Fibroblast of lung (primary cell): ENCODE measurements at regions not wholly inside any gene's neighbourhood (a gene's known extent, or its start where the extent isn't known, plus 50 kb on each side); places are given as distances from the start of the nearest gene placed in this dataset.

Experiments
- EZH2 ChIP-seq: IDR thresholded peaks from 2 replicates; pipeline ENCODE4 v1.5.1; 2012; ENCODE audit warnings: low read length, control low read depth, mild to moderate bottlenecking; ENCODE audit errors: missing control alignments
- TF ChIP-seq, protein P1 (sequence below), 2 donors: IDR thresholded peaks in 1 of 2; conservative IDR thresholded peaks in 1 of 2; 1 replicate in 1 of 2; 2 replicates in 1 of 2; pipeline ENCODE4 v1.5.1; 2011 to 2012; ENCODE audit warnings: low read length in 2 of 2, control low read depth in 1 of 2, inconsistent platforms in 1 of 2, low read depth in 1 of 2, mild to moderate bottlenecking in 1 of 2

DNA sequence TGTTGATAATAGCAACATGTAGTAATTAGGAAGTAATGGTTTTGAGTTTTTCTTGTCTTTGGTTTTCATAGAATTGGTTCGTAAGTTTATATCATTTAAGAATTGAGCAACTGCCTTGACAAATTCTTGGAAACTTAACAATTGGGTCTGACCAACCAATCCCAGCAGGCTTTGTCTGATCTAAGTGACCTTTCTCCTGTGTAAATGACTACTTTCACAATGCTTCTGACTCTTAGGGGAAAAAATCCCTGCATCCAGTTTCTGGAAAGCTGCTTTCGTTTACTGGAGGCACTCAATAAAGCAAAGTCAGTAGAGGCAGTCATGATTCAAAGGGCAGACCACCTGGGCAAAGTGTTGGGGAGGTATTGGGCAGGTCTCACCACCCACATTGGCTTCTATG is 303.6 kb upstream of the FAM78B start:
- TF ChIP-seq, protein P1, sequence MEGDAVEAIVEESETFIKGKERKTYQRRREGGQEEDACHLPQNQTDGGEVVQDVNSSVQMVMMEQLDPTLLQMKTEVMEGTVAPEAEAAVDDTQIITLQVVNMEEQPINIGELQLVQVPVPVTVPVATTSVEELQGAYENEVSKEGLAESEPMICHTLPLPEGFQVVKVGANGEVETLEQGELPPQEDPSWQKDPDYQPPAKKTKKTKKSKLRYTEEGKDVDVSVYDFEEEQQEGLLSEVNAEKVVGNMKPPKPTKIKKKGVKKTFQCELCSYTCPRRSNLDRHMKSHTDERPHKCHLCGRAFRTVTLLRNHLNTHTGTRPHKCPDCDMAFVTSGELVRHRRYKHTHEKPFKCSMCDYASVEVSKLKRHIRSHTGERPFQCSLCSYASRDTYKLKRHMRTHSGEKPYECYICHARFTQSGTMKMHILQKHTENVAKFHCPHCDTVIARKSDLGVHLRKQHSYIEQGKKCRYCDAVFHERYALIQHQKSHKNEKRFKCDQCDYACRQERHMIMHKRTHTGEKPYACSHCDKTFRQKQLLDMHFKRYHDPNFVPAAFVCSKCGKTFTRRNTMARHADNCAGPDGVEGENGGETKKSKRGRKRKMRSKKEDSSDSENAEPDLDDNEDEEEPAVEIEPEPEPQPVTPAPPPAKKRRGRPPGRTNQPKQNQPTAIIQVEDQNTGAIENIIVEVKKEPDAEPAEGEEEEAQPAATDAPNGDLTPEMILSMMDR (conservative IDR thresholded peaks at IDR 0.05 in 1 of 2, IDR thresholded peaks at IDR 0.05 in 1 of 2; ENCODE audit: low read depth in 1 of 2, low read length in 2 of 2), result no peak
- TF ChIP-seq EZH2, result no peak
